ENCODE measurements at regions not wholly inside any gene's neighbourhood (a gene's known extent, or its start where the extent isn't known, plus 50 kb on each side); places are given as distances from the start of the nearest gene placed in this dataset.

DNA sequence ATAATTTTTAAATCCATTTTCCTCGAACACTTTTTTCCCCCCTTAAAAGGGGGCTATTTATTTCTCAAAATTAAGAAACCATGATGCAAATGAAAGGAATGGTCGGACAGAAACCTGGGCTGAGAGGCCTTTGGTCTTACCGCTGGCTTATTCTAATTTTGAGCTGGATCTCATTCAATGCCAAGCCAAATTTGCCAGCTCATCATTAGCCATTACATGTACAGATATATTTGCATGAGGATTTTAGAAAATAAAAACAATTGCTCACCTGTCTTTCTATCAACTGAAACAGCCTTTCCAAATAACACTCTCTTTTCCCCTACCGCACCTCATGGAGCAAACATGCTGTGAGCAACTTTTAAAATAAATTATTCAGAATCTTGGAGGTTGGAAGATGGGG, 219.5 kb upstream of the DTNBP1 start:
- Histone ChIP-seq H4K12ac (ENCODE audit: low read depth, low read length) (no peak overlapping the region), H3K79me2 (ENCODE audit: control insufficient read depth, insufficient read depth, low read length, poor library complexity) (no peaks in the 10 kb centered on the region), H3K27me3 (ENCODE audit: insufficient read depth, low read length) (no peaks in the 10 kb centered on the region), H3K4me1 (ENCODE audit: control insufficient read depth in 1 of 2, insufficient read depth in 2 of 2, low read length in 2 of 2) (no peaks in the 10 kb centered on the region), H3K4me3 (ENCODE audit: low read depth, low read length) (no peak overlapping the region), H3K18ac (ENCODE audit: low read length) (no peak overlapping the region), H4K91ac (ENCODE audit: low read depth, low read length) (no peak overlapping the region), H2AFZ (ENCODE audit: insufficient read depth, low read length, poor library complexity) (no peak overlapping the region), H3K4ac (ENCODE audit: low read depth, low read length) (no peak overlapping the region), H2BK5ac (ENCODE audit: low read depth, low read length, poor library complexity) (no peak overlapping the region), H3K79me1 (ENCODE audit: low read length) (no peaks in the 10 kb centered on the region), H3K27ac (ENCODE audit: low read depth, low read length) (no peak overlapping the region), H3K4me2 (ENCODE audit: low read length) (no peak overlapping the region), H3K9me3 (ENCODE audit: insufficient read depth, low read depth, low read length) (peaks cover 2% of the 10 kb centered on the region), H2BK12ac (ENCODE audit: low read length) (no peak overlapping the region), H3K23ac (ENCODE audit: low read length) (no peak overlapping the region), H3K9ac (ENCODE audit: low read length) (no peak overlapping the region), H2AK5ac (ENCODE audit: low read length) (no peak overlapping the region), H3K14ac (ENCODE audit: low read length) (no peak overlapping the region), H2BK120ac (ENCODE audit: insufficient read depth, low read length, poor library complexity) (no peak overlapping the region), H4K8ac (ENCODE audit: low read depth, low read length) (no peak overlapping the region), H3K36me3 (ENCODE audit: control insufficient read depth in 1 of 2, insufficient read depth in 2 of 2, low read length in 2 of 2) (no peaks in the 10 kb centered on the region)
- DNase-seq = no peak
- no CpG with 5 or more reads among the region's 4 CpGs for WGBS (ENCODE audit: extremely low coverage, insufficient coverage, insufficient read length)

DNA sequence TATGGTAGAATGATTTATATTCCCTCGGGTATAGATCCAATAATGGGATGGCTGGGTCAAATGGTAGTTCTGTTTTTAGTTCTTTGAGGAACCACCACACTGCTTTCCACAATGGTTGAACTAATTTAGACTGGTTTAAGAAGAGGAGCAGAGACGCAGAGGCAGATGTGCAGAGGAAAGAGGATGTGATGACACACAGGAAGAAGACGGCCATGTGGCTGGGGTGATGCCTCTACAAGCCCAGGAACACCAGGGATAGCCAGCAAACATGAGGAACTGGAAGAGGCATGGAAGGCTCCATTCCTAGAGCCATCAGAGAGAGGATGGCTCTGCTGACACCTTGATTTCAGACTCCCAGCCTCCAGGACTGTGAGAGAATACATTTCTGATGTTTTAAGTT, 218.3 kb upstream of the DTNBP1 start:
- Histone ChIP-seq H3K4me2 (ENCODE audit: low read length) (no peak overlapping the region), H3K4me3 (ENCODE audit: low read depth, low read length) (no peak overlapping the region), H3K27ac (ENCODE audit: low read depth, low read length) (no peak overlapping the region), H3K79me2 (ENCODE audit: control insufficient read depth, insufficient read depth, low read length, poor library complexity) (no peaks in the 10 kb centered on the region), H2BK120ac (ENCODE audit: insufficient read depth, low read length, poor library complexity) (no peak overlapping the region), H2BK5ac (ENCODE audit: low read depth, low read length, poor library complexity) (no peak overlapping the region), H3K14ac (ENCODE audit: low read length) (no peak overlapping the region), H4K8ac (ENCODE audit: low read depth, low read length) (no peak overlapping the region), H3K27me3 (ENCODE audit: insufficient read depth, low read length) (no peaks in the 10 kb centered on the region), H3K9me3 (ENCODE audit: insufficient read depth, low read depth, low read length) (peaks cover 2% of the 10 kb centered on the region), H2BK12ac (ENCODE audit: low read length) (no peak overlapping the region), H3K79me1 (ENCODE audit: low read length) (no peaks in the 10 kb centered on the region), H3K36me3 (ENCODE audit: control insufficient read depth in 1 of 2, insufficient read depth in 2 of 2, low read length in 2 of 2) (no peaks in the 10 kb centered on the region), H4K91ac (ENCODE audit: low read depth, low read length) (no peak overlapping the region), H2AFZ (ENCODE audit: insufficient read depth, low read length, poor library complexity) (no peak overlapping the region), H3K4me1 (ENCODE audit: control insufficient read depth in 1 of 2, insufficient read depth in 2 of 2, low read length in 2 of 2) (no peaks in the 10 kb centered on the region), H4K12ac (ENCODE audit: low read depth, low read length) (no peak overlapping the region), H3K18ac (ENCODE audit: low read length) (no peak overlapping the region), H3K23ac (ENCODE audit: low read length) (no peak overlapping the region), H3K9ac (ENCODE audit: low read length) (no peak overlapping the region), H3K4ac (ENCODE audit: low read depth, low read length) (no peak overlapping the region), H2AK5ac (ENCODE audit: low read length) (no peak overlapping the region)
- no peak for DNase-seq
- WGBS (ENCODE audit: extremely low coverage, insufficient coverage, insufficient read length) = no CpG with 5 or more reads among the region's 3 CpGs

GRCh38 chr6:15880262-15880973, 217.6 kb upstream of the DTNBP1 start:
- Histone ChIP-seq H3K9me3 (ENCODE audit: insufficient read depth, low read depth, low read length) (peaks cover 2% of the 10 kb centered on the region), H4K8ac (ENCODE audit: low read depth, low read length) (no peak overlapping the region), H3K4ac (ENCODE audit: low read depth, low read length) (no peak overlapping the region), H3K9ac (ENCODE audit: low read length) (no peak overlapping the region), H3K27ac (ENCODE audit: low read depth, low read length) (no peak overlapping the region), H2AFZ (ENCODE audit: insufficient read depth, low read length, poor library complexity) (no peak overlapping the region), H3K14ac (ENCODE audit: low read length) (no peak overlapping the region), H3K4me1 (ENCODE audit: control insufficient read depth in 1 of 2, insufficient read depth in 2 of 2, low read length in 2 of 2) (no peaks in the 10 kb centered on the region), H4K91ac (ENCODE audit: low read depth, low read length) (no peak overlapping the region), H3K4me2 (ENCODE audit: low read length) (no peak overlapping the region), H3K4me3 (ENCODE audit: low read depth, low read length) (no peak overlapping the region), H3K23ac (ENCODE audit: low read length) (no peak overlapping the region), H3K79me2 (ENCODE audit: control insufficient read depth, insufficient read depth, low read length, poor library complexity) (no peaks in the 10 kb centered on the region), H2BK12ac (ENCODE audit: low read length) (no peak overlapping the region), H2BK5ac (ENCODE audit: low read depth, low read length, poor library complexity) (no peak overlapping the region), H2AK5ac (ENCODE audit: low read length) (no peak overlapping the region), H3K27me3 (ENCODE audit: insufficient read depth, low read length) (no peaks in the 10 kb centered on the region), H3K18ac (ENCODE audit: low read length) (no peak overlapping the region), H4K12ac (ENCODE audit: low read depth, low read length) (no peak overlapping the region), H2BK120ac (ENCODE audit: insufficient read depth, low read length, poor library complexity) (no peak overlapping the region), H3K79me1 (ENCODE audit: low read length) (no peaks in the 10 kb centered on the region), H3K36me3 (ENCODE audit: control insufficient read depth in 1 of 2, insufficient read depth in 2 of 2, low read length in 2 of 2) (no peaks in the 10 kb centered on the region)
- no peak for DNase-seq
- no CpG with 5 or more reads among the region's 4 CpGs for WGBS (ENCODE audit: extremely low coverage, insufficient coverage, insufficient read length)

- no peak overlapping the region for H3K27ac ChIP-seq (ENCODE audit: low read depth, low read length)
- H3K9me3 ChIP-seq (ENCODE audit: insufficient read depth, low read depth, low read length) = peaks cover 2% of the 10 kb centered on the region
- no peak overlapping the region for H3K4ac ChIP-seq (ENCODE audit: low read depth, low read length)
- H2BK120ac ChIP-seq (ENCODE audit: insufficient read depth, low read length, poor library complexity) = no peak overlapping the region
- DNase-seq = no peak
- no peaks in the 10 kb centered on the region for H3K79me2 ChIP-seq (ENCODE audit: control insufficient read depth, insufficient read depth, low read length, poor library complexity)
- no peaks in the 10 kb centered on the region for H3K4me1 ChIP-seq (ENCODE audit: control insufficient read depth in 1 of 2, insufficient read depth in 2 of 2, low read length in 2 of 2)
- H3K9ac ChIP-seq (ENCODE audit: low read length) = no peak overlapping the region
- no peaks in the 10 kb centered on the region for H3K79me1 ChIP-seq (ENCODE audit: low read length)
- no peak overlapping the region for H2AFZ ChIP-seq (ENCODE audit: insufficient read depth, low read length, poor library complexity)
- no peak overlapping the region for H3K14ac ChIP-seq (ENCODE audit: low read length)
- no peaks in the 10 kb centered on the region for H3K36me3 ChIP-seq (ENCODE audit: control insufficient read depth in 1 of 2, insufficient read depth in 2 of 2, low read length in 2 of 2)
- H3K27me3 ChIP-seq (ENCODE audit: insufficient read depth, low read length) = no peaks in the 10 kb centered on the region
- no peak overlapping the region for H3K18ac ChIP-seq (ENCODE audit: low read length)
- H2AK5ac ChIP-seq (ENCODE audit: low read length) = no peak overlapping the region
- H3K4me2 ChIP-seq (ENCODE audit: low read length) = no peak overlapping the region
- no peak overlapping the region for H4K12ac ChIP-seq (ENCODE audit: low read depth, low read length)
- H2BK5ac ChIP-seq (ENCODE audit: low read depth, low read length, poor library complexity) = no peak overlapping the region
- no peak overlapping the region for H4K8ac ChIP-seq (ENCODE audit: low read depth, low read length)
- no peak overlapping the region for H3K23ac ChIP-seq (ENCODE audit: low read length)
- WGBS (ENCODE audit: extremely low coverage, insufficient coverage, insufficient read length) = no CpG with 5 or more reads among the region's 12 CpGs
- H3K4me3 ChIP-seq (ENCODE audit: low read depth, low read length) = no peak overlapping the region
- no peak overlapping the region for H4K91ac ChIP-seq (ENCODE audit: low read depth, low read length)
- H2BK12ac ChIP-seq (ENCODE audit: low read length) = no peak overlapping the region
Observed at GRCh38 chr6:15879371-15880261, 216.8 kb upstream of the DTNBP1 start.
